Testis (tissue), 2 donors: ENCODE measurements at regions not wholly inside any gene's neighbourhood (a gene's known extent, or its start where the extent isn't known, plus 50 kb on each side); places are given as distances from the start of the nearest gene placed in this dataset.

Experiments used
- DNase-seq: peaks from one replicate; pipeline ENCODE4 v3.0.0-alpha.2; 2019
- H3K27ac ChIP-seq, 2 donors: fragments of 200-600 bp; sonication (generic); one replicate each; pipeline ENCODE4 v1.5.1; 2019
- H3K27me3 ChIP-seq: fragments of 200-600 bp; sonication (generic); one replicate; pipeline ENCODE4 v1.5.1; 2019
- H3K36me3 ChIP-seq: fragments of 200-600 bp; sonication (generic); one replicate; pipeline ENCODE4 v1.5.1; 2017; ENCODE audit warnings: low read depth; ENCODE audit errors: missing control alignments
- H3K4me1 ChIP-seq: fragments of 200-600 bp; sonication (generic); one replicate; pipeline ENCODE4 v1.5.1; 2019
- H3K4me3 ChIP-seq, 2 donors: fragments of 200-600 bp; sonication (generic); one replicate each; pipeline ENCODE4 v1.5.1; 2017 to 2019
- H3K9me3 ChIP-seq: fragments of 200-600 bp; sonication (generic); one replicate; pipeline ENCODE4 v1.5.1; 2017
- CTCF ChIP-seq, 3 experiments: fragments of 450-650 bp in 2 of 3; fragments of 200-600 bp in 1 of 3; sonication (generic) in 1 of 3; IDR thresholded peaks; one replicate each; pipeline ENCODE4 v1.5.1; 2016 to 2019; ENCODE audit warnings: antibody characterized with exemption in 3 of 3, mild to moderate bottlenecking in 2 of 3, moderate library complexity in 1 of 3
- POLR2A ChIP-seq: fragments of 450-650 bp; IDR thresholded peaks from one replicate; pipeline ENCODE4 v1.6.1; 2017; ENCODE audit warnings: antibody characterized with exemption, mild to moderate bottlenecking, moderate library complexity
- WGBS, 2 donors: methylation state at CpG; one replicate each; pipeline ENCODE4 v1.1.5; 2018; 5-methylcytosine and 5-hydroxymethylcytosine counted together
- intact Hi-C: fragments of 100-400 bp; cut with DNase I; formaldehyde crosslinking; loops from one replicate; pipeline ENCODE4 v1.15.1; 2023; ENCODE audit warnings: low total_unique reads

GRCh38 chr13:50592412-50593155 lies 250.9 kb downstream of the DLEU7 start:
- no peaks in the 10 kb centered on the region for H3K9me3 ChIP-seq
- no peak overlapping the region for H3K27ac ChIP-seq
- H3K36me3 ChIP-seq, result no peaks in the 10 kb centered on the region
- no peak for DNase-seq
- H3K4me1 ChIP-seq, result no peaks in the 10 kb centered on the region
- WGBS, 2 donors, result 80 to 82% methylated on average over 2 of the region's 2 CpGs
- H3K27me3 ChIP-seq, result no peaks in the 10 kb centered on the region
- TF ChIP-seq CTCF (IDR thresholded peaks at IDR 0.05) (no peak), POLR2A (no peak)
- intact Hi-C loops, result no loop called here
- no peak overlapping the region for H3K4me3 ChIP-seq

GRCh38 chr13:50593207-50593606 lies 250.3 kb downstream of the DLEU7 start:
- Histone ChIP-seq H3K4me3 (no peak overlapping the region), H3K36me3 (no peaks in the 10 kb centered on the region), H3K4me1 (no peaks in the 10 kb centered on the region), H3K9me3 (no peaks in the 10 kb centered on the region), H3K27ac (no peak overlapping the region), H3K27me3 (no peaks in the 10 kb centered on the region)
- no peak for DNase-seq
- WGBS, 2 donors, result 87 to 88% methylated on average over 1 of the region's 1 CpG
- TF ChIP-seq CTCF (IDR thresholded peaks at IDR 0.05), result no peak
- TF ChIP-seq POLR2A, result no peak
- intact Hi-C loops, result no loop called here

- no peaks in the 10 kb centered on the region for H3K4me1 ChIP-seq
- H3K9me3 ChIP-seq, result no peaks in the 10 kb centered on the region
- WGBS, 2 donors, result 63 to 74% methylated on average over 7 to 11 of the region's 11 CpGs
- DNase-seq, result no peak
- no peaks in the 10 kb centered on the region for H3K36me3 ChIP-seq
- TF ChIP-seq POLR2A (no peak), CTCF (IDR thresholded peaks at IDR 0.05) (no peak)
- no peak overlapping the region for H3K27ac ChIP-seq
- no peaks in the 10 kb centered on the region for H3K27me3 ChIP-seq
- no peak overlapping the region for H3K4me3 ChIP-seq
- intact Hi-C loops, result no loop called here
These were observed 249.0 kb downstream of the DLEU7 start for GRCh38 chr13:50594276-50595051.

GRCh38 chr13:50595196-50595595 lies 248.3 kb downstream of the DLEU7 start:
- H3K27ac ChIP-seq, result no peak overlapping the region
- no peaks in the 10 kb centered on the region for H3K4me1 ChIP-seq
- intact Hi-C loops, result no loop called here
- WGBS, 2 donors, result 81 to 84% methylated on average over 3 of the region's 3 CpGs
- no peaks in the 10 kb centered on the region for H3K9me3 ChIP-seq
- H3K36me3 ChIP-seq, result no peaks in the 10 kb centered on the region
- TF ChIP-seq CTCF (IDR thresholded peaks at IDR 0.05), result no peak
- no peak for TF ChIP-seq POLR2A
- H3K27me3 ChIP-seq, result no peaks in the 10 kb centered on the region
- H3K4me3 ChIP-seq, result no peak overlapping the region
- no peak for DNase-seq
